GM10248 (cell line): ENCODE measurements at regions not wholly inside any gene's neighbourhood (a gene's known extent, or its start where the extent isn't known, plus 50 kb on each side); places are given as distances from the start of the nearest gene placed in this dataset.

Source experiments
- CTCF ChIA-PET: fragments of 300-600 bp; sonication (Branson Sonifier 250); formaldehyde crosslinking; extraction: SDS; loops from one replicate; lab custom pipeline; 2021; ENCODE audit warnings: antibody characterized with exemption; lab: Yijun Ruan, JAX
- POLR2A ChIA-PET: fragments of 350-650 bp; sonication (Branson Sonifier 250); formaldehyde crosslinking; extraction: SDS; loops from one replicate; lab custom pipeline; 2020; ENCODE audit warnings: antibody characterized with exemption; lab: Yijun Ruan, JAX
- DNase-seq: peaks from one replicate; pipeline ENCODE4 v3.0.0; 2012; ENCODE audit errors: extremely low spot score
- CTCF ChIP-seq: IDR thresholded peaks from 2 replicates; pipeline ENCODE4 v1.5.1; 2012; ENCODE audit warnings: mild to moderate bottlenecking, low read depth; ENCODE audit errors: extremely low read depth, missing control alignments, control extremely low read depth

- TF ChIP-seq CTCF, result no peak
- CTCF ChIA-PET, result no interaction called here
- DNase-seq, result no peak
- POLR2A ChIA-PET, result no interaction called here
Observed at GRCh38 chr6:24069526-24069925, 56.5 kb upstream of the NRSN1 start.

GRCh38 chr6:24072038-24072746 lies 53.8 kb upstream of the NRSN1 start:
- ChIA-PET POLR2A (no interaction called here), CTCF (no interaction called here)
- TF ChIP-seq CTCF, result no peak
- no peak for DNase-seq

GRCh38 chr6:24076011-24076410 lies 50.0 kb upstream of the NRSN1 start:
- ChIA-PET POLR2A (no interaction called here), CTCF (no interaction called here)
- no peak for DNase-seq
- TF ChIP-seq CTCF, result no peak
